Neural progenitor cell (in vitro differentiated cells): ENCODE measurements at regions not wholly inside any gene's neighbourhood (a gene's known extent, or its start where the extent isn't known, plus 50 kb on each side); places are given as distances from the start of the nearest gene placed in this dataset.

Experiments used
- DNase-seq: peaks from one replicate; pipeline ENCODE4 v3.0.0-alpha.2; 2016; ENCODE audit warnings: low spot score
- H2AFZ ChIP-seq: fragments of 200-600 bp; sonication (generic); replicated peaks from 2 replicates; pipeline ENCODE4 v1.6.1; 2016; ENCODE audit warnings: antibody characterized with exemption
- H3F3A ChIP-seq: fragments of 200-600 bp; sonication (generic); 2 replicates; pipeline ENCODE4 v1.6.1; 2016; ENCODE audit warnings: antibody characterized with exemption, low read depth
- H3K27ac ChIP-seq: fragments of 200-600 bp; sonication (generic); 2 replicates; pipeline ENCODE4 v1.5.1; 2016; ENCODE audit warnings: mild to moderate bottlenecking
- H3K27me3 ChIP-seq: fragments of 200-600 bp; sonication (generic); 2 replicates; pipeline ENCODE4 v1.6.1; 2016; ENCODE audit warnings: mild to moderate bottlenecking, moderate library complexity
- H3K36me3 ChIP-seq: fragments of 200-600 bp; sonication (generic); 2 replicates; pipeline ENCODE4 v1.5.1; 2016
- H3K4me1 ChIP-seq: fragments of 200-600 bp; sonication (generic); 2 replicates; pipeline ENCODE4 v1.6.1; 2016; ENCODE audit warnings: mixed run types
- H3K4me2 ChIP-seq: fragments of 200-600 bp; sonication (generic); 2 replicates; pipeline ENCODE4 v1.6.1; 2016
- H3K4me3 ChIP-seq: fragments of 200-600 bp; sonication (generic); 2 replicates; pipeline ENCODE4 v1.5.1; 2016
- H3K79me2 ChIP-seq: fragments of 200-600 bp; sonication (generic); 2 replicates; pipeline ENCODE4 v1.6.1; 2016; ENCODE audit warnings: low read depth
- H3K9ac ChIP-seq: fragments of 200-600 bp; sonication (generic); 2 replicates; pipeline ENCODE4 v1.6.1; 2016
- H3K9me3 ChIP-seq: fragments of 200-600 bp; sonication (generic); 2 replicates; pipeline ENCODE4 v1.5.1; 2016; ENCODE audit warnings: low read depth
- H4K20me1 ChIP-seq: fragments of 200-600 bp; sonication (generic); 2 replicates; pipeline ENCODE4 v1.6.1; 2016; ENCODE audit warnings: low read depth
- H3K27ac Mint-ChIP-seq: 3 replicates; pipeline ENCODE4 v1.8.0; 2021; ENCODE audit warnings: mixed read lengths
- H3K27me3 Mint-ChIP-seq: 2 replicates; pipeline ENCODE4 v1.8.0; 2022; ENCODE audit warnings: low read depth, mild to moderate bottlenecking, inconsistent platforms, moderate library complexity, mixed read lengths; ENCODE audit not compliant: insufficient read depth
- H3K36me3 Mint-ChIP-seq: 3 replicates; pipeline ENCODE4 v1.8.0; 2021; ENCODE audit warnings: mixed read lengths
- H3K4me1 Mint-ChIP-seq: 3 replicates; pipeline ENCODE4 v1.8.0; 2021; ENCODE audit warnings: mixed read lengths
- H3K4me3 Mint-ChIP-seq: 3 replicates; pipeline ENCODE4 v1.8.0; 2021; ENCODE audit warnings: mild to moderate bottlenecking, moderate library complexity, mixed read lengths
- H3K9me3 Mint-ChIP-seq: 3 replicates; pipeline ENCODE4 v1.8.0; 2020; ENCODE audit warnings: mixed read lengths
- CTCF ChIP-seq: fragments of 200-600 bp; sonication (generic); IDR thresholded peaks from 2 replicates; pipeline ENCODE4 v1.5.1; 2017; ENCODE audit warnings: antibody characterized with exemption, mild to moderate bottlenecking
- EZH2 ChIP-seq: fragments of 200-600 bp; sonication (generic); IDR thresholded peaks from 2 replicates; pipeline ENCODE4 v1.6.1; 2017; ENCODE audit warnings: antibody characterized with exemption, mild to moderate bottlenecking, moderate library complexity
- EZH2phosphoT487 ChIP-seq: fragments of 200-600 bp; sonication (generic); IDR thresholded peaks from 2 replicates; pipeline ENCODE4 v1.6.1; 2017; ENCODE audit warnings: antibody characterized with exemption

- peaks cover 5% of the 10 kb centered on the region for H3K9me3 Mint-ChIP-seq
- Histone ChIP-seq H3K36me3 (no peaks in the 10 kb centered on the region), H3K27me3 (no peaks in the 10 kb centered on the region), H3K4me2 (no peak overlapping the region), H3K4me3 (no peak overlapping the region), H4K20me1 (no peaks in the 10 kb centered on the region), H3K4me1 (no peaks in the 10 kb centered on the region), H3F3A (no peaks in the 10 kb centered on the region), H3K9me3 (no peaks in the 10 kb centered on the region), H3K9ac (no peak overlapping the region), H3K27ac (no peak overlapping the region), H2AFZ (peak overlapping the region; percentile 52), H3K79me2 (no peaks in the 10 kb centered on the region)
- H3K36me3 Mint-ChIP-seq: no peaks in the 10 kb centered on the region
- TF ChIP-seq CTCF (peak; percentile 64), EZH2 (no peak)
- DNase-seq: peak; percentile 71
- no peak overlapping the region for H3K27ac Mint-ChIP-seq
- H3K4me3 Mint-ChIP-seq: no peak overlapping the region
- H3K4me1 Mint-ChIP-seq: no peaks in the 10 kb centered on the region
- peaks cover 3% of the 10 kb centered on the region for H3K27me3 Mint-ChIP-seq
Observed at GRCh38 chr2:49490710-49491109, 336.4 kb upstream of the FSHR start.

- Mint-ChIP-seq H3K27ac (no peak overlapping the region), H3K4me3 (no peak overlapping the region), H3K36me3 (no peaks in the 10 kb centered on the region), H3K4me1 (no peaks in the 10 kb centered on the region), H3K9me3 (peaks cover 6% of the 10 kb centered on the region), H3K27me3 (peaks cover 3% of the 10 kb centered on the region)
- Histone ChIP-seq H3K36me3 (no peaks in the 10 kb centered on the region), H3K4me2 (no peak overlapping the region), H2AFZ (no peak overlapping the region), H3K9ac (no peak overlapping the region), H3K79me2 (no peaks in the 10 kb centered on the region), H4K20me1 (no peaks in the 10 kb centered on the region), H3K4me1 (no peaks in the 10 kb centered on the region), H3K4me3 (no peak overlapping the region), H3F3A (no peaks in the 10 kb centered on the region), H3K27me3 (no peaks in the 10 kb centered on the region), H3K27ac (no peak overlapping the region), H3K9me3 (no peaks in the 10 kb centered on the region)
- TF ChIP-seq EZH2 (no peak), CTCF (no peak), EZH2phosphoT487 (no peak)
- no peak for DNase-seq
Observed at GRCh38 chr2:49487139-49487538, 332.8 kb upstream of the FSHR start.

- Histone ChIP-seq H4K20me1 (no peaks in the 10 kb centered on the region), H2AFZ (no peak overlapping the region), H3K9me3 (no peaks in the 10 kb centered on the region), H3K4me3 (no peak overlapping the region), H3K9ac (no peak overlapping the region), H3K4me2 (no peak overlapping the region), H3K27ac (no peak overlapping the region), H3K4me1 (no peaks in the 10 kb centered on the region), H3K27me3 (no peaks in the 10 kb centered on the region), H3K79me2 (no peaks in the 10 kb centered on the region), H3K36me3 (no peaks in the 10 kb centered on the region), H3F3A (no peaks in the 10 kb centered on the region)
- peaks cover 3% of the 10 kb centered on the region for H3K9me3 Mint-ChIP-seq
- no peak for TF ChIP-seq EZH2
- no peak for TF ChIP-seq EZH2phosphoT487
- no peak for TF ChIP-seq CTCF
- no peaks in the 10 kb centered on the region for H3K4me1 Mint-ChIP-seq
- H3K36me3 Mint-ChIP-seq: no peaks in the 10 kb centered on the region
- H3K4me3 Mint-ChIP-seq: no peak overlapping the region
- peaks cover 2% of the 10 kb centered on the region for H3K27me3 Mint-ChIP-seq
- DNase-seq: no peak
- H3K27ac Mint-ChIP-seq: no peak overlapping the region
Observed at GRCh38 chr2:49480520-49480919, 326.2 kb upstream of the FSHR start.
